Brain microvascular endothelial cell (primary cell): ENCODE measurements at regions not wholly inside any gene's neighbourhood (a gene's known extent, or its start where the extent isn't known, plus 50 kb on each side); places are given as distances from the start of the nearest gene placed in this dataset.

Experiments
- DNase-seq: peaks from one replicate; pipeline ENCODE4 v3.0.0-alpha.2; 2020
- H3K27ac ChIP-seq: fragments of 250-450 bp; sonication (Bioruptor Pico); 2 replicates; pipeline ENCODE4 v1.5.1; 2020; ENCODE audit warnings: mild to moderate bottlenecking, moderate library complexity
- H3K27me3 ChIP-seq: fragments of 250-450 bp; sonication (Bioruptor Pico); replicated peaks from 2 replicates; pipeline ENCODE4 v1.5.1; 2020; ENCODE audit warnings: mild to moderate bottlenecking
- H3K36me3 ChIP-seq: fragments of 250-450 bp; sonication (Bioruptor Pico); replicated peaks from 2 replicates; pipeline ENCODE4 v1.5.1; 2020; ENCODE audit warnings: mild to moderate bottlenecking
- H3K4me3 ChIP-seq: 2 replicates; pipeline ENCODE4 v1.5.1; 2011; ENCODE audit warnings: low read depth, mild to moderate bottlenecking, control low read depth, low read length, moderate library complexity
- in situ Hi-C: cut with HindIII; loops from 2 replicates; pipeline ENCODE4 v1.10.0; 2017; ENCODE audit warnings: low sequenced_read_pairs, low pct_ligation_motif_present
- TF ChIP-seq, protein P1 (sequence below): IDR thresholded peaks from 2 replicates; pipeline ENCODE4 v1.5.1; 2011; ENCODE audit warnings: low read depth, mild to moderate bottlenecking, moderate library complexity, low read length, control low read depth, inconsistent platforms; ENCODE audit errors: missing control alignments

DNA sequence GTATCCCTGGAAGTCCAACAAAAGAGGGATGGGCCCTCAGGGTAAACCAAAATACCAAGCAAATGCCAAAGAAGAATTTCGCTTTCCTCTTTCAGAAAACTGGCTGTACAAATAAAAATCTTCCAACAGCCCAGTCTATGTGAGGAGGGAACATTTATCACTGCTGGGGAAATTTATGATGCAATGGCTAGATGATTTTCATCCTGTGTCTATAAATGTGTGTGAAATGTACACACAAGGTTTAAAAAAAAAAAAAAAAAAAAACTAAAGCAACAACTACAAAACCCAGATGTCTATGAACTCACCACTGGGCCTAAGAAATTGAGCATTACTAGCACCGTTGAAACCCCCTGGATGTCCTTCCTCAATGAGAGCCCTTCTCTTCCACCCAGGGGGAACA, 68.7 kb upstream of the SLC4A11 start:
- peaks cover 41% of the 10 kb centered on the region for H3K36me3 ChIP-seq

DNA sequence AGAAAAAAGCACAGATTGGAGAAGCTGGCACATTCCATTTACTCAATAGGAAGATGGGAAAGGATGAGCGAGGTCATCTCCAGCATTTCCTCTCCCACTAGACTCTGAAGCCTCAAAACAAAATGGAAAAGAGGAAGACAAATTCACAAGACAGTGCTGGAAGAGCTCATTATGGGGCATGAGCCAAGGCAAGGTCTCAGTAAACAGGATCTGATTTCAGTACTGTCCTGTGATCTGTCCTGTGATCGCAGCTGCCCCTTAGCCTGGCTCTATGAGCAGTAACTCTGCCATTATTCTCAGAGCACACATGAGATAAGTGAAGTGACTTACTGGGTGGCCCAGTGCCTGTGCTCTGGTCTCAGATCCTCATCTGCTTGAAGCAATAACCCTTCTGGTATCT, 68.1 kb upstream of the SLC4A11 start:
- Histone ChIP-seq H3K27ac (no peak overlapping the region), H3K4me3 (no peak overlapping the region), H3K27me3 (no peaks in the 10 kb centered on the region), H3K36me3 (peaks cover 44% of the 10 kb centered on the region)
- no peak for DNase-seq
- in situ Hi-C loops: no loop called here
- TF ChIP-seq, protein P1, sequence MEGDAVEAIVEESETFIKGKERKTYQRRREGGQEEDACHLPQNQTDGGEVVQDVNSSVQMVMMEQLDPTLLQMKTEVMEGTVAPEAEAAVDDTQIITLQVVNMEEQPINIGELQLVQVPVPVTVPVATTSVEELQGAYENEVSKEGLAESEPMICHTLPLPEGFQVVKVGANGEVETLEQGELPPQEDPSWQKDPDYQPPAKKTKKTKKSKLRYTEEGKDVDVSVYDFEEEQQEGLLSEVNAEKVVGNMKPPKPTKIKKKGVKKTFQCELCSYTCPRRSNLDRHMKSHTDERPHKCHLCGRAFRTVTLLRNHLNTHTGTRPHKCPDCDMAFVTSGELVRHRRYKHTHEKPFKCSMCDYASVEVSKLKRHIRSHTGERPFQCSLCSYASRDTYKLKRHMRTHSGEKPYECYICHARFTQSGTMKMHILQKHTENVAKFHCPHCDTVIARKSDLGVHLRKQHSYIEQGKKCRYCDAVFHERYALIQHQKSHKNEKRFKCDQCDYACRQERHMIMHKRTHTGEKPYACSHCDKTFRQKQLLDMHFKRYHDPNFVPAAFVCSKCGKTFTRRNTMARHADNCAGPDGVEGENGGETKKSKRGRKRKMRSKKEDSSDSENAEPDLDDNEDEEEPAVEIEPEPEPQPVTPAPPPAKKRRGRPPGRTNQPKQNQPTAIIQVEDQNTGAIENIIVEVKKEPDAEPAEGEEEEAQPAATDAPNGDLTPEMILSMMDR: no peak

More for the DNA sequence above, 68.7 kb upstream of the SLC4A11 start:
- no peak overlapping the region for H3K27ac ChIP-seq
- in situ Hi-C loops: no loop called here
- TF ChIP-seq, protein P1: no peak
- H3K27me3 ChIP-seq: no peaks in the 10 kb centered on the region
- no peak for DNase-seq
- no peak overlapping the region for H3K4me3 ChIP-seq

DNA sequence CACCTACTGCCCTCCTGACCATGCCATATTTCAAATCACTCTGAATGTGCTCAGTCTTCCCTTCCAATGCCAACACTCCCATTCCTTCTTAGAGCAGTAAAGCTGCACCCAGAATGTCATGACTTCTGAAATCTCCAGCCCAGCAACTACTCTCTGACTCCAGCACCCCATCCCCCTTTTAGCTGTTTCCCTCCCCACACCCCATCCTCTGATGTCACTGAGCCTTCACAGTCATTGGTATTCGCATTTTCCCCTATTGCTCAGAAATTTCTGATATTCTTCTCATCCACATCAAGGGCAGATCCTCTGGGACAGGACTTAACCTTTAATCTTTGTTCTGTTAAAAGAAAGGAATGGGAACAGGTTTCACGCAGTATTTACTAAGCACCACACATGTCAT, 67.1 kb upstream of the SLC4A11 start:
- no peak for DNase-seq
- Histone ChIP-seq H3K4me3 (no peak overlapping the region), H3K27ac (no peak overlapping the region), H3K27me3 (no peaks in the 10 kb centered on the region), H3K36me3 (peaks cover 44% of the 10 kb centered on the region)
- in situ Hi-C loops: no loop called here
- TF ChIP-seq, protein P1: no peak

DNA sequence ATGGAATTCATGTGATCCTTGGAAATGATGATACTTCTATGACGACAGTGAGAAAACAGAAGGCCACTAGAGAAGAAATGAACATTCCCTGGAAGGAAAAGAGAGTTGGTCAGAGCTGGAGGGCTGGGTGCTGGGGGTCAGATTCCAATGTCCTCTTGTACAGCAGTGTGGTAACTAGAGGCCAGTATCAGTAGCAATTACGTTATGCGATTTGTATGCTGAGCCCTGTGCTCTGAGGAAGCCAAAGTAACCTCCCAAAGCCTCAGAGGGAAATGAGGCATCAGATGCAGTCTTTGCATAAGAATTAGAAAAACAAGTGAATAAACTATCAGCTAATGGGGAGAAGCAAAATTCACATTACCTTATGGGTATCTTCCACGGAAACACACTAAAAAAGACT, 65.5 kb upstream of the SLC4A11 start:
- Histone ChIP-seq H3K4me3 (no peak overlapping the region), H3K27me3 (no peaks in the 10 kb centered on the region), H3K27ac (no peak overlapping the region), H3K36me3 (peaks cover 44% of the 10 kb centered on the region)
- in situ Hi-C loops: no loop called here
- DNase-seq: no peak
- TF ChIP-seq, protein P1: no peak

DNA sequence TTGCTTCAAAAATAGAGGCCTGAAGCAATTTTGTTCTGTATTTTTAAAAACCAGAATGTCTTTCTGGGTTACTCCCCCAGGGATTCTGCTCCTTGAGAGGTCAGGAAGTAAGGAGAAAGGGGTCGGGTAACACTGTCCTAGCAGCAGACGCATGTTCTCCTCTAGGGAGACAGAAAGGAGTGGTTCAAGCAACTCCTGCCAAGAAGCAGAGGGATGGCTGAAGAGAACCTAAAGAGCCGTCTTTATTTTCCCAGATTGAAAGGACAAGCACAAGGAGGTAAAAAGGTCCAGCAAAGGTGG, 58.0 kb upstream of the SLC4A11 start:
- H3K27ac ChIP-seq: no peak overlapping the region
- no peak overlapping the region for H3K4me3 ChIP-seq
- peaks cover 41% of the 10 kb centered on the region for H3K36me3 ChIP-seq
- DNase-seq: no peak
- TF ChIP-seq, protein P1: no peak
- no peaks in the 10 kb centered on the region for H3K27me3 ChIP-seq
- in situ Hi-C loops: no loop called here

DNA sequence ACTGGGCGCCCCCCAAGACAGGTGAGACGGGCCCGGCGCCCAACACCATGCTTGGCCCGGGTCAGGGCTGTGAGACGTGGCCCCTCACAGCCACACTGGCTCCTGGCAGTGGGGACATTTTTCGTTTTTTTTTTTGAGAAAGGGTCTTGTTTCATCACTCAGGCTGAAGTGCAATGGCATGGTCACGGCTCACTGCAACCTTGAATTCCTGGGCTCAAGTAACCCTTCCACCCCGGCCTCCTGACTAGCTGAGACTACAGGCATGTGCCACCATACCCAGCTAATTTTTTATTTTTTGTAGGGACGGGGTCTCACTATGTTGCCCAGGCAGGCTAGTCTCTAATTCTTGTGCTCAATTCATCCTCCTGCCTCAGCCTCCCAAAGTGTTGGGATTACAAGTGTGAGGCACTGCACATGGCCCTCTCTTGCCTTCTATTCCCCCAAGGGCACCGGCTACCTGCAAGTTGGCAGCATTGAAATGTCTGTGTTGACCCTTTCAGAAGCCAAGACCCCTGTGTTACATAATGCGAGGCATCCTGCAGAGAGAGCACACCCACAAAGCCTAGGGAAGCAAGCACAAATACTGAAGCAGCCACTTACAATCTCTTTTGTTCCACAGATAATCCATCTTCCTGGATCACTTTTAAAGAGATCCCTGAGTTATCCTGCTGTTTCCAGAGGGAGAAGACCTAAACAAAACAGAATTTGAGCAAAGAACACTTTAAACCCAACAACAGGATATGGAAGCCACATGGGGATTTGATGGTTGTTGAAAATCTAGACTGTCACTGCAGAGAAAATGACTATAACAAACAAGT, 57.5 kb upstream of the SLC4A11 start:
- TF ChIP-seq, protein P1: no peak
- in situ Hi-C loops: no loop called here
- peaks cover 42% of the 10 kb centered on the region for H3K36me3 ChIP-seq
- H3K4me3 ChIP-seq: no peak overlapping the region
- H3K27ac ChIP-seq: no peak overlapping the region
- H3K27me3 ChIP-seq: no peaks in the 10 kb centered on the region
- no peak for DNase-seq
